Mucosa of stomach (tissue), 1 donor: ENCODE measurements at regions not wholly inside any gene's neighbourhood (a gene's known extent, or its start where the extent isn't known, plus 50 kb on each side); places are given as distances from the start of the nearest gene placed in this dataset.
"Not testable (repeated sequence)": the region's sequence is repeated elsewhere in the genome, so short reads cannot be mapped to it uniquely, and the experiment has no call there.

ENCODE experiments used
- H3K27me3 ChIP-seq: one replicate; pipeline ENCODE4 v1.7.0; 2013; ENCODE audit warnings: mild to moderate bottlenecking, low read length; ENCODE audit not compliant: control insufficient read depth, insufficient read depth
- H3K36me3 ChIP-seq: one replicate; pipeline ENCODE4 v1.7.0; 2013; ENCODE audit warnings: low read length; ENCODE audit not compliant: control insufficient read depth, insufficient read depth
- H3K4me1 ChIP-seq: one replicate; pipeline ENCODE4 v1.7.0; 2013; ENCODE audit warnings: mild to moderate bottlenecking, low read length; ENCODE audit not compliant: control insufficient read depth, insufficient read depth
- H3K4me3 ChIP-seq: one replicate; pipeline ENCODE4 v1.7.0; 2013; ENCODE audit warnings: low read length
- H3K9ac ChIP-seq: one replicate; pipeline ENCODE4 v1.7.0; 2013; ENCODE audit warnings: mild to moderate bottlenecking, low read length, moderate library complexity
- H3K9me3 ChIP-seq: one replicate; pipeline ENCODE4 v1.7.0; 2013; ENCODE audit warnings: mild to moderate bottlenecking, low read length, moderate library complexity; ENCODE audit not compliant: control insufficient read depth
- donor health status: Pancreatic carcinoma.

- Histone ChIP-seq H3K4me3 (no peak overlapping the region), H3K27me3 (no peaks in the 10 kb centered on the region), H3K9ac (no peak overlapping the region), H3K4me1 (no peaks in the 10 kb centered on the region), H3K36me3 (no peaks in the 10 kb centered on the region), H3K9me3 (no peaks in the 10 kb centered on the region)
These were observed 527.6 kb upstream of the FANCL start for GRCh38 chr2:58768715-58769080.

- no peak overlapping the region for H3K9ac ChIP-seq
- H3K4me1 ChIP-seq = no peaks in the 10 kb centered on the region
These were observed 526.9 kb upstream of the FANCL start for GRCh38 chr2:58767828-58768714.

GRCh38 chr2:58764338-58765104 lies 523.4 kb upstream of the FANCL start:
- Histone ChIP-seq H3K36me3 (no peaks in the 10 kb centered on the region), H3K4me3 (no peak overlapping the region), H3K9me3 (no peaks in the 10 kb centered on the region), H3K9ac (no peak overlapping the region), H3K27me3 (no peaks in the 10 kb centered on the region), H3K4me1 (no peaks in the 10 kb centered on the region)

More at GRCh38 chr2:58767828-58768714, 526.9 kb upstream of the FANCL start:
- no peaks in the 10 kb centered on the region for H3K36me3 ChIP-seq
- no peaks in the 10 kb centered on the region for H3K27me3 ChIP-seq
- no peak overlapping the region for H3K4me3 ChIP-seq
- no peaks in the 10 kb centered on the region for H3K9me3 ChIP-seq

GRCh38 chr2:58762176-58762781 lies 521.2 kb upstream of the FANCL start:
- no peaks in the 10 kb centered on the region for H3K36me3 ChIP-seq
- no peaks in the 10 kb centered on the region for H3K4me1 ChIP-seq
- H3K9me3 ChIP-seq = no peaks in the 10 kb centered on the region
- no peak overlapping the region for H3K4me3 ChIP-seq
- no peak overlapping the region for H3K9ac ChIP-seq
- no peaks in the 10 kb centered on the region for H3K27me3 ChIP-seq

- Histone ChIP-seq H3K4me3 (no peak overlapping the region), H3K9me3 (no peaks in the 10 kb centered on the region), H3K36me3 (no peaks in the 10 kb centered on the region), H3K4me1 (no peaks in the 10 kb centered on the region), H3K9ac (no peak overlapping the region), H3K27me3 (no peaks in the 10 kb centered on the region)
These were observed 516.8 kb upstream of the FANCL start for GRCh38 chr2:58757971-58758370.

- Histone ChIP-seq H3K4me3 (no peak overlapping the region), H3K36me3 (no peaks in the 10 kb centered on the region), H3K9me3 (no peaks in the 10 kb centered on the region), H3K27me3 (no peaks in the 10 kb centered on the region), H3K4me1 (no peaks in the 10 kb centered on the region), H3K9ac (no peak overlapping the region)
These were observed 515.2 kb upstream of the FANCL start for GRCh38 chr2:58756336-58756735.

GRCh38 chr2:58752507-58752906 lies 511.4 kb upstream of the FANCL start:
- not testable (repeated sequence) for H3K4me1 ChIP-seq, H3K27me3 ChIP-seq, H3K4me3 ChIP-seq, H3K9ac ChIP-seq, H3K9me3 ChIP-seq, H3K36me3 ChIP-seq

GRCh38 chr2:58751676-58752075 lies 510.6 kb upstream of the FANCL start:
- not testable (repeated sequence) for H3K4me3 ChIP-seq, H3K9me3 ChIP-seq

GRCh38 chr2:58749041-58749440 lies 507.9 kb upstream of the FANCL start:
- H3K4me1 ChIP-seq = no peaks in the 10 kb centered on the region
- H3K36me3 ChIP-seq = no peaks in the 10 kb centered on the region
- no peaks in the 10 kb centered on the region for H3K9me3 ChIP-seq
- no peak overlapping the region for H3K9ac ChIP-seq
- no peak overlapping the region for H3K4me3 ChIP-seq
- no peaks in the 10 kb centered on the region for H3K27me3 ChIP-seq

More at GRCh38 chr2:58751676-58752075, 510.6 kb upstream of the FANCL start:
- not testable (repeated sequence) for H3K36me3 ChIP-seq, H3K4me1 ChIP-seq, H3K9ac ChIP-seq, H3K27me3 ChIP-seq

- not testable (repeated sequence) for H3K27me3 ChIP-seq, H3K9ac ChIP-seq, H3K4me1 ChIP-seq, H3K36me3 ChIP-seq, H3K4me3 ChIP-seq, H3K9me3 ChIP-seq
These were observed 504.2 kb upstream of the FANCL start for GRCh38 chr2:58745334-58745733.

GRCh38 chr2:58740426-58740825 lies 499.3 kb upstream of the FANCL start:
- no peak overlapping the region for H3K4me3 ChIP-seq
- H3K36me3 ChIP-seq = no peaks in the 10 kb centered on the region
- no peaks in the 10 kb centered on the region for H3K27me3 ChIP-seq
- H3K4me1 ChIP-seq = no peaks in the 10 kb centered on the region
- H3K9ac ChIP-seq = no peak overlapping the region
- no peaks in the 10 kb centered on the region for H3K9me3 ChIP-seq

- H3K27me3 ChIP-seq = no peaks in the 10 kb centered on the region
- no peak overlapping the region for H3K4me3 ChIP-seq
- no peaks in the 10 kb centered on the region for H3K36me3 ChIP-seq
- no peaks in the 10 kb centered on the region for H3K4me1 ChIP-seq
- H3K9ac ChIP-seq = no peak overlapping the region
- no peaks in the 10 kb centered on the region for H3K9me3 ChIP-seq
These were observed 497.9 kb upstream of the FANCL start for GRCh38 chr2:58739033-58739432.
